ENCODE measurements at regions not wholly inside any gene's neighbourhood (a gene's known extent, or its start where the extent isn't known, plus 50 kb on each side); places are given as distances from the start of the nearest gene placed in this dataset.

- Mint-ChIP-seq H3K36me3 (no peaks in the 10 kb centered on the region), H3K9me3 (peaks cover 13 to 16% of the 10 kb centered on the region in 2 donors), H3K27ac (no peak overlapping the region)
- DNase-seq (ENCODE audit: low spot score in 2 of 2), result no peak
- no peak for ATAC-seq
Observed at GRCh38 chr2:21916934-21917522, 793.3 kb downstream of the TDRD15 start.

- ATAC-seq (no peak), DNase-seq (ENCODE audit: low spot score in 2 of 2) (no peak)
- peaks cover 25 to 26% of the 10 kb centered on the region in 2 donors for H3K9me3 Mint-ChIP-seq
- no peak overlapping the region for H3K27ac Mint-ChIP-seq
- H3K36me3 Mint-ChIP-seq, result peaks cover 0 to 5% of the 10 kb centered on the region in 2 donors
Observed at GRCh38 chr2:21920721-21921120, 797.0 kb downstream of the TDRD15 start.

DNA sequence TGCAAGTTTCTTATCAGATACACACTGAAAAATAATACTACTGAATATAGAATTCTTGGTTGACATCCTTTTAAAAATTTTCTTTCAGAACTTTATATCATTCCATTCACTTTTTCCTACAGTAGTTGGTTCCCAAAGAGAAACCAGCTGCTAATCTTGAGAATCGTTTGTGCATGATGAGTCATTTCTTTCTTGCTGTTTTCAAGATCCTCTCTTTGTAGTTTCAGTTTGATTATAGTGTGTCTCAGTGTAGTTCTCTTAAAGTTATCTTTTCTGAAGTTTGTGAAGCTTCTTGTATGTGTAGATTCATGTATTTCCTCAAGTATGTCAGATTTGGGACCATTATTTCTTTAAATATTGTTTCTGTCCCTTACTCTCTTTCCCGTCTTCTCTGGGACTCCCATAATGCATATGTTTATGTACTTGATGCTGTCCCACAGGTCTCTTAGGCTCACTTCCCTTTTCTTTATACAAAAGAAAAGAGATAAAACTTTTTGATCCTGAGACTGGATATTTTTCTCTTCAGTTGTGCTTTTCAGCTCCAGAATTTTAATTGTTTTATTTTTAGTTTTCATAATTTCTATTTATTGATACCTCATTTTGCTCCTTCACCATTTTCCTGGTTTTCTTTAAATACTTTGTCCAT, 801.0 kb downstream of the TDRD15 start:
- DNase-seq (ENCODE audit: low spot score in 2 of 2), result no peak
- Mint-ChIP-seq H3K36me3 (peaks cover 0 to 9% of the 10 kb centered on the region in 2 donors), H3K27ac (no peak overlapping the region), H3K9me3 (peaks cover 19 to 26% of the 10 kb centered on the region in 2 donors)
- ATAC-seq, result peak in 1 of 2 donors; percentile 49

GRCh38 chr2:21928292-21928691, 804.5 kb downstream of the TDRD15 start:
- ATAC-seq, result no peak
- DNase-seq (ENCODE audit: low spot score in 2 of 2), result no peak
- peaks cover 21 to 27% of the 10 kb centered on the region in 2 donors for H3K9me3 Mint-ChIP-seq
- H3K27ac Mint-ChIP-seq, result no peak overlapping the region
- H3K36me3 Mint-ChIP-seq, result peaks cover 0 to 9% of the 10 kb centered on the region in 2 donors

GRCh38 chr2:21930226-21930625, 806.5 kb downstream of the TDRD15 start:
- DNase-seq (ENCODE audit: low spot score in 2 of 2) (no peak), ATAC-seq (no peak)
- Mint-ChIP-seq H3K36me3 (peaks cover 0 to 9% of the 10 kb centered on the region in 2 donors), H3K27ac (no peak overlapping the region), H3K9me3 (peaks cover 20 to 24% of the 10 kb centered on the region in 2 donors)

DNA sequence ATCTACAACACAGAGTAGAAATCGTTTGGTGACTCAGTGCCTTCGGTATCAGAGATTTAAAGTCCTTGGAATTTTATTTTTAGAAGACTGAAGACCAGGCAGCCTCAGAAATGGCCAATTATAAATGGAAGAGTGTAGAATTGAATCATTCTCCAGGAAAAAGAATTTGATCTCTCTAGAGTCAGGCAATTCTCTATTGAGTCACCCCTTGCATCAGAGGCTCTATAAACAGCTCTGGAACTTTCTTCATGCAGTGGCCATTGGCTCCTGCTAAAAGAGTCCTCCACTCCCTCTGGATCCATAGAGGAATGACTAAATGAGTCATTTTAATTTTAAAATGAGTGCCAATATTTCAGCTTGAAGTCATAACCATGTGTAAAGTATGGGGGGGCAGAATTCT, 816.2 kb downstream of the TDRD15 start:
- DNase-seq (ENCODE audit: low spot score in 2 of 2), result no peak
- Mint-ChIP-seq H3K27ac (no peak overlapping the region), H3K9me3 (peaks cover 14 to 25% of the 10 kb centered on the region in 2 donors), H3K36me3 (no peaks in the 10 kb centered on the region)
- ATAC-seq, result no peak

DNA sequence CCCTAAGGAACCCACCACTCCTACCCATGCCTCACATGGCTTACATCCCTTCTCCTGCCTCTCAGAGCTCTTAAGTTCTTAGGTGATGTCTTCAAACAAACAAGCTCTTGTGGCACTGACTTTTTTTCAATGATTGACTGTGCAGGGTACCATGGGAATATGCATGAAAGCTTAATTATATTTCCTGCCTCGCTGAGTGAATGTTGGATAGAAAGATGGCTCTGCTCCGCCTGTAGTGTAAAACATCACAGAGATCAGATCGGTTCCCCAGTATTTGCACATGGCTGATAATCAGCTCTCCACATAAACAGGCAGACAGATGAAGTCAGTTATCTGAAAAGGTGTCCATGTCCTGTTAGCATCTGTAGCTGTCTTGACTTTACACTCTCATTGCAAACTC, 820.8 kb downstream of the TDRD15 start:
- ATAC-seq (no peak), DNase-seq (ENCODE audit: low spot score in 2 of 2) (no peak)
- Mint-ChIP-seq H3K36me3 (peaks cover 0 to 6% of the 10 kb centered on the region in 2 donors), H3K9me3 (peaks cover 19 to 20% of the 10 kb centered on the region in 2 donors), H3K27ac (no peak overlapping the region)

GRCh38 chr2:21945658-21946057, 821.9 kb downstream of the TDRD15 start:
- peaks cover 19% of the 10 kb centered on the region in 2 donors for H3K9me3 Mint-ChIP-seq
- peaks cover 0 to 6% of the 10 kb centered on the region in 2 donors for H3K36me3 Mint-ChIP-seq
- DNase-seq (ENCODE audit: low spot score in 2 of 2) (no peak), ATAC-seq (no peak)
- no peak overlapping the region for H3K27ac Mint-ChIP-seq

DNA sequence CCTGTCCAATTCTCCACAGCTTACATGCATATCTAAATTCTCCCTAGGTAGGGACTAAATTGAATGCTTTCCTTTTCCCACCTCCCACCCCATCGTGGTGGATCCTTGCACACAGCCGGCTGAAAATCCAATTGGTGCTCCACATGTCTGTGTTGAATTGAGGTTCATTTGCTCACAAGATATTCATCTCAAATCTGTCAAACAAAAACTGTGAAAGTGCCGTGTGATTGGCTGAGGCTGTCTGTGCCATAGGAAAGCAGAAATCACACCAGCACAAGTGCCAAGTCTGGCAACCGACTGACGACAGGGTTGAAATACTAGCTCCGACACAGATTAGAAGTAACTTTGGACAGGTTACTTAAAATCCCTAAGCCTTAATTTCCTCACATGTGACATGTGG, 823.3 kb downstream of the TDRD15 start:
- DNase-seq (ENCODE audit: low spot score in 2 of 2) (no peak), ATAC-seq (no peak)
- H3K27ac Mint-ChIP-seq, result no peak overlapping the region
- peaks cover 0 to 6% of the 10 kb centered on the region in 2 donors for H3K36me3 Mint-ChIP-seq
- peaks cover 21 to 24% of the 10 kb centered on the region in 2 donors for H3K9me3 Mint-ChIP-seq

- no peak for ATAC-seq
- DNase-seq (ENCODE audit: low spot score in 2 of 2), result no peak
- Mint-ChIP-seq H3K9me3 (peaks cover 11 to 22% of the 10 kb centered on the region in 2 donors), H3K36me3 (no peaks in the 10 kb centered on the region), H3K27ac (no peak overlapping the region)
Observed at GRCh38 chr2:21966139-21966538, 842.4 kb downstream of the TDRD15 start.

GRCh38 chr2:21970971-21971370, 847.2 kb downstream of the TDRD15 start:
- H3K36me3 Mint-ChIP-seq, result peaks cover 0 to 4% of the 10 kb centered on the region in 2 donors
- ATAC-seq (no peak), DNase-seq (ENCODE audit: low spot score in 2 of 2) (no peak)
- no peak overlapping the region for H3K27ac Mint-ChIP-seq
- peaks cover 6 to 23% of the 10 kb centered on the region in 2 donors for H3K9me3 Mint-ChIP-seq

DNA sequence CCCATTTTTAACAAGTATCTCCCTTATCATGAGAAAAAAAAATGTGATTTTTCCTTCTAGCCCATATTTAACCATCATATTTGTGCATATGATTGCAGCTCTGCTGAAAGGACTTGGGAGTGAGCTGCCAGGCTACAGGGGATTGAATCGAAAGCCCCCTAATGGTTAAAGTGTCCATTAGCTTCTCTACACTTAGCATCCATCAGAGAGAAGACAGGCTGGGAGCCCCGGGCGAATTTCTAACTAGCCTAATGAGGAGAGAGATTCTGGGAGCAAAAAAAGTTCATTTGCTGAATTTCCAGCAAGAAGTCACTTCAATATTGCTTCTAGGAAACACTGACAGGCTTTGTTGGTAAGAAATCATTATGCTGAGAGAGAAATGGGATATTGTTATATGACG, 848.8 kb downstream of the TDRD15 start:
- H3K36me3 Mint-ChIP-seq, result peaks cover 0 to 4% of the 10 kb centered on the region in 2 donors
- H3K9me3 Mint-ChIP-seq, result peaks cover 6 to 16% of the 10 kb centered on the region in 2 donors
- ATAC-seq (no peak), DNase-seq (ENCODE audit: low spot score in 2 of 2) (no peak)
- no peak overlapping the region for H3K27ac Mint-ChIP-seq

- no peak for DNase-seq (ENCODE audit: low spot score in 2 of 2)
- H3K36me3 Mint-ChIP-seq, result peaks cover 0 to 8% of the 10 kb centered on the region in 2 donors
- no peak for ATAC-seq
- peaks cover 18 to 29% of the 10 kb centered on the region in 2 donors for H3K9me3 Mint-ChIP-seq
- no peak overlapping the region for H3K27ac Mint-ChIP-seq
Observed at GRCh38 chr2:21981127-21981526, 857.4 kb downstream of the TDRD15 start.

GRCh38 chr2:21993002-21993401, 869.2 kb downstream of the TDRD15 start:
- DNase-seq (ENCODE audit: low spot score in 2 of 2) (no peak), ATAC-seq (no peak)
- peaks cover 11 to 21% of the 10 kb centered on the region in 2 donors for H3K36me3 Mint-ChIP-seq
- H3K9me3 Mint-ChIP-seq, result peaks cover 27 to 30% of the 10 kb centered on the region in 2 donors
- no peak overlapping the region for H3K27ac Mint-ChIP-seq

DNA sequence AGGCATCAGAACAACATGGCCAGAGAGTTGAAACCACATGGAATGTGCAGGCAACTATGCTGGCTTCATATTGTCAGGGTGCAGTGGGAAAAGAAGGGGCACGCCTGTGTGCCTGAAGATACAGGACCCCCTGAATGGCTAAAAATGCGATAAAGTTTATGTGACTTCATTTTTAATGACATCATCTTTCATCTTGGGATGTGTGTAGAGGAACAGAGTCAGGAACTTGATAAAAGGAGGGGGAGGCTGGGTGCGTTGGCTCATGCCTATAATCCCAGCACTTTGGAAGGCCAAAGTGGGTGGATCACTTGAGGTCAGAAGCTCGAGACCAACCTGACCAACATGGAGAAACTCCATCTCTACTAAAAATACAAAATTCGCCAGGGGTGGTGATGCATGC, 872.6 kb downstream of the TDRD15 start:
- H3K36me3 Mint-ChIP-seq, result peaks cover 11 to 13% of the 10 kb centered on the region in 2 donors
- DNase-seq (ENCODE audit: low spot score in 2 of 2), result no peak
- H3K9me3 Mint-ChIP-seq, result peaks cover 22 to 24% of the 10 kb centered on the region in 2 donors
- no peak for ATAC-seq
- no peak overlapping the region for H3K27ac Mint-ChIP-seq

GRCh38 chr2:21999522-21999921, 875.8 kb downstream of the TDRD15 start:
- H3K36me3 Mint-ChIP-seq, result peaks cover 0 to 5% of the 10 kb centered on the region in 2 donors
- ATAC-seq (no peak), DNase-seq (ENCODE audit: low spot score in 2 of 2) (no peak)
- peaks cover 12 to 22% of the 10 kb centered on the region in 2 donors for H3K9me3 Mint-ChIP-seq
- peak overlapping the region in 1 of 2 donors; percentile 4 for H3K27ac Mint-ChIP-seq

DNA sequence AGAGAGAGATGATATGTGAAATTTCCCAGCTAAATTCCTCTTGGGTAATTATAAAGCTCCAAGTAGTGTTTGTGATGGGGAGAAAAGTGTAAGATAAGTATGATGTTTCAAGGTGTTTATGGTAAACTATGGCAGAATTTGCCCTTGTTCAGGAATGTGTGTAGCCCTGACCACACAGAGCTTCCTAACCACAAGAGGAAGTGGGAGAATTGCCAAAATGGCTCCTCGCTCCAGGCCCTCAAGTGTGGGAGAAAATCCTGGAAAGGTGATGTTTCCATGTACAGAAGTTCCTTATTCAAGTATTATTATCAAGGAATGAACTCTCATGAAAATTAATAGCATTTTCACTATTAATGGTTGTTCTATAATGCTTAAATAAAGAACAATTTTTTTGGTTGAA, 878.3 kb downstream of the TDRD15 start:
- Mint-ChIP-seq H3K27ac (no peak overlapping the region), H3K36me3 (peaks cover 0 to 4% of the 10 kb centered on the region in 2 donors), H3K9me3 (peaks cover 17 to 21% of the 10 kb centered on the region in 2 donors)
- ATAC-seq, result no peak
- no peak for DNase-seq (ENCODE audit: low spot score in 2 of 2)

- ATAC-seq (no peak), DNase-seq (ENCODE audit: low spot score in 2 of 2) (no peak)
- no peak overlapping the region for H3K27ac Mint-ChIP-seq
- H3K36me3 Mint-ChIP-seq, result no peaks in the 10 kb centered on the region
- peaks cover 12 to 18% of the 10 kb centered on the region in 2 donors for H3K9me3 Mint-ChIP-seq
Observed at GRCh38 chr2:22003270-22003669, 879.5 kb downstream of the TDRD15 start.

Measured in activated naive CD4-positive, alpha-beta T cell treated with anti-CD3 and anti-CD28 coated beads, Interleukin-2, amount 50 U/mL, for 72 hours (primary cell).